LNCaP clone FGC (cell line): ENCODE measurements at regions not wholly inside any gene's neighbourhood (a gene's known extent, or its start where the extent isn't known, plus 50 kb on each side); places are given as distances from the start of the nearest gene placed in this dataset.

Source experiments
- DNase-seq: peaks from one replicate; pipeline ENCODE4 v3.0.0-alpha.2; 2011; ENCODE audit warnings: low read depth
- H3K4me3 ChIP-seq: 2 replicates; pipeline ENCODE4 v1.5.1; 2011; ENCODE audit warnings: mild to moderate bottlenecking, low read depth, low read length, control low read depth
- CTCF ChIP-seq: IDR thresholded peaks from 2 replicates; pipeline ENCODE4 v1.5.1; 2012; ENCODE audit warnings: mild to moderate bottlenecking; ENCODE audit not compliant: control insufficient read depth, insufficient read depth; ENCODE audit errors: extremely low read depth

- TF ChIP-seq CTCF = no peak
- no peak for DNase-seq
- H3K4me3 ChIP-seq = no peak overlapping the region
Observed at GRCh38 chr1:218494449-218494852, 149.3 kb downstream of the TGFB2 start.

- DNase-seq = no peak
- no peak for TF ChIP-seq CTCF
Observed at GRCh38 chr1:218495931-218496330, 150.8 kb downstream of the TGFB2 start.

GRCh38 chr1:218496561-218496960, 151.4 kb downstream of the TGFB2 start:
- no peak for TF ChIP-seq CTCF
- H3K4me3 ChIP-seq = no peak overlapping the region
- no peak for DNase-seq

More at GRCh38 chr1:218495931-218496330, 150.8 kb downstream of the TGFB2 start:
- H3K4me3 ChIP-seq = no peak overlapping the region

- TF ChIP-seq CTCF = no peak
- H3K4me3 ChIP-seq = no peak overlapping the region
- DNase-seq = no peak
Observed at GRCh38 chr1:218498056-218498938, 153.2 kb downstream of the TGFB2 start.

- no peak overlapping the region for H3K4me3 ChIP-seq
- no peak for DNase-seq
Observed at GRCh38 chr1:218499011-218499691, 154.0 kb downstream of the TGFB2 start.

GRCh38 chr1:218499911-218500310, 154.8 kb downstream of the TGFB2 start:
- no peak for TF ChIP-seq CTCF
- no peak overlapping the region for H3K4me3 ChIP-seq
- DNase-seq = no peak

More at GRCh38 chr1:218499011-218499691, 154.0 kb downstream of the TGFB2 start:
- no peak for TF ChIP-seq CTCF
